ENCODE measurements at regions not wholly inside any gene's neighbourhood (a gene's known extent, or its start where the extent isn't known, plus 50 kb on each side); places are given as distances from the start of the nearest gene placed in this dataset.

- TF ChIP-seq CTCF (conservative IDR thresholded peaks at IDR 0.05): no peak
- Histone ChIP-seq H3K23ac (ENCODE audit: insufficient read length, low read depth, low read length) (no peak overlapping the region), H3K4me2 (ENCODE audit: insufficient read depth, insufficient read length, low read length) (no peak overlapping the region), H4K5ac (ENCODE audit: insufficient read length, low read depth, low read length) (no peak overlapping the region), H3K23me2 (ENCODE audit: insufficient read length, low read depth, low read length, poor library complexity, severe bottlenecking) (peaks cover 6% of the 10 kb centered on the region), H3T11ph (ENCODE audit: low read length) (no peak overlapping the region), H3K79me1 (ENCODE audit: insufficient read depth, low read depth, low read length, poor library complexity, severe bottlenecking) (no peaks in the 10 kb centered on the region), H3K4me1 (ENCODE audit: insufficient read depth, low read length) (no peaks in the 10 kb centered on the region; the same call in 1 of the 2 replicates), H3K56ac (ENCODE audit: insufficient read length, low read depth, low read length) (no peak overlapping the region), H3K79me2 (ENCODE audit: insufficient read depth, low read length) (0 out of 2 replicates have a peak, but pooled peaks cover 2% of the 10 kb centered on the region), H2AFZ (ENCODE audit: low read length) (no peak overlapping the region), H2AK5ac (ENCODE audit: insufficient read length, low read length) (no peak overlapping the region), H3K9me3 (ENCODE audit: control insufficient read depth, low read depth, low read length) (peaks cover 10% of the 10 kb centered on the region), H2BK5ac (ENCODE audit: insufficient read length, low read length) (no peak overlapping the region), H3K27me3 (ENCODE audit: insufficient read depth, low read length) (no peaks in the 10 kb centered on the region), H3K14ac (ENCODE audit: insufficient read depth, low read length) (no peak overlapping the region), H4K8ac (replicated peaks; ENCODE audit: insufficient read length, low read depth, low read length) (no peak overlapping the region), H3K9ac (ENCODE audit: extremely low read depth, insufficient read length, low read length) (no peak overlapping the region), H2BK20ac (ENCODE audit: low read depth, low read length, poor library complexity, severe bottlenecking) (no peak overlapping the region), H2BK15ac (ENCODE audit: low read depth, low read length) (no peak overlapping the region), H4K91ac (ENCODE audit: insufficient read length, low read depth, low read length) (no peak overlapping the region), H3K27ac (ENCODE audit: insufficient read length, low read depth, low read length) (no peak overlapping the region), H4K20me1 (ENCODE audit: control insufficient read depth, insufficient read depth, insufficient read length) (no peaks in the 10 kb centered on the region), H2BK12ac (ENCODE audit: insufficient read length, low read depth, low read length) (no peak overlapping the region), H3K4ac (ENCODE audit: low read depth, low read length) (no peak overlapping the region), H3K18ac (ENCODE audit: insufficient read length, low read depth, low read length) (no peak overlapping the region), H2BK120ac (ENCODE audit: low read depth, low read length, poor library complexity, severe bottlenecking) (no peak overlapping the region)
- DNase-seq: no peak
- H3K4me3 Mint-ChIP-seq: no peak overlapping the region
- peaks cover 20 to 27% of the 10 kb centered on the region in 2 experiments for H3K9me3 Mint-ChIP-seq
- H3K27ac Mint-ChIP-seq: no peak overlapping the region
- peaks cover 1% of the 10 kb centered on the region; the same call in 1 of the 2 replicates for H3K27me3 Mint-ChIP-seq (ENCODE audit: low read depth)
- H3K36me3 Mint-ChIP-seq (ENCODE audit: insufficient read depth in 1 of 3, low read depth in 3 of 3): peaks cover 6 to 32% (median 13%) of the 10 kb centered on the region in 3 experiments; a peak in 6 of 7 replicates
- peaks cover 25 to 49% of the 10 kb centered on the region in 2 experiments for H3K4me1 Mint-ChIP-seq
Measured at GRCh38 chr18:61609131-61609530, 275.9 kb downstream of the CDH20 start.
